ENCODE measurements at regions not wholly inside any gene's neighbourhood (a gene's known extent, or its start where the extent isn't known, plus 50 kb on each side); places are given as distances from the start of the nearest gene placed in this dataset.

DNA sequence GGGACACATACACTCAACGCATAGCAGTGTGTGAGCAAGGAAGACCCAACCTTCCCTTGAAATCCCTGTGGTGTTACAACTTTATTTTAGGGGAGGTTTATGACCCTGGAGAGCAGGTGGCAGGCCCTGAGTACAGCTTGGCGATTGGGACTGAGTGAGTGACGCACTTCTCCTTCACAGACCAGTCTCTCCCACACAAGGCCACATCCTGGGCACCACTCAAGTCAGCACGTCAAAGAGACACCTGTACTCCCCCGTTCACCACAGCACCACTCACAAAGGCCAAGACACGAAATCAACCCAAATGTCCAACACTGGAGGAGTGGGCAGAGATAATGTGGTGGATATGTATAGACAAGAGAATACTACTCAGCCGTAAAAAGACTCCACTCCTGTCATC is 57.0 kb upstream of the FRMD1 start:
- peaks cover 2% of the 10 kb centered on the region for H3K9me3 Mint-ChIP-seq (ENCODE audit: low read depth)
- TF ChIP-seq, protein P1, sequence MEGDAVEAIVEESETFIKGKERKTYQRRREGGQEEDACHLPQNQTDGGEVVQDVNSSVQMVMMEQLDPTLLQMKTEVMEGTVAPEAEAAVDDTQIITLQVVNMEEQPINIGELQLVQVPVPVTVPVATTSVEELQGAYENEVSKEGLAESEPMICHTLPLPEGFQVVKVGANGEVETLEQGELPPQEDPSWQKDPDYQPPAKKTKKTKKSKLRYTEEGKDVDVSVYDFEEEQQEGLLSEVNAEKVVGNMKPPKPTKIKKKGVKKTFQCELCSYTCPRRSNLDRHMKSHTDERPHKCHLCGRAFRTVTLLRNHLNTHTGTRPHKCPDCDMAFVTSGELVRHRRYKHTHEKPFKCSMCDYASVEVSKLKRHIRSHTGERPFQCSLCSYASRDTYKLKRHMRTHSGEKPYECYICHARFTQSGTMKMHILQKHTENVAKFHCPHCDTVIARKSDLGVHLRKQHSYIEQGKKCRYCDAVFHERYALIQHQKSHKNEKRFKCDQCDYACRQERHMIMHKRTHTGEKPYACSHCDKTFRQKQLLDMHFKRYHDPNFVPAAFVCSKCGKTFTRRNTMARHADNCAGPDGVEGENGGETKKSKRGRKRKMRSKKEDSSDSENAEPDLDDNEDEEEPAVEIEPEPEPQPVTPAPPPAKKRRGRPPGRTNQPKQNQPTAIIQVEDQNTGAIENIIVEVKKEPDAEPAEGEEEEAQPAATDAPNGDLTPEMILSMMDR (IDR thresholded peaks at IDR 0.05; ENCODE audit: unreplicated experiment), result no peak
- H3K4me3 Mint-ChIP-seq (ENCODE audit: low read depth), result no peak overlapping the region
- peaks cover 40% of the 10 kb centered on the region for H3K27me3 Mint-ChIP-seq
- DNase-seq (ENCODE audit: low spot score, unreplicated experiment), result peak; percentile 3
- H3K27ac Mint-ChIP-seq, result no peak overlapping the region
- peaks cover 32% of the 10 kb centered on the region for H3K4me1 Mint-ChIP-seq (ENCODE audit: low read depth)
- H3K36me3 Mint-ChIP-seq (ENCODE audit: insufficient read depth), result no peaks in the 10 kb centered on the region

GRCh38 chr6:168134560-168135201 is 55.7 kb upstream of the FRMD1 start:
- Mint-ChIP-seq H3K4me1 (ENCODE audit: low read depth) (peaks cover 39% of the 10 kb centered on the region), H3K9me3 (ENCODE audit: low read depth) (peaks cover 2% of the 10 kb centered on the region), H3K4me3 (ENCODE audit: low read depth) (no peak overlapping the region), H3K27ac (no peak overlapping the region), H3K27me3 (peaks cover 41% of the 10 kb centered on the region), H3K36me3 (ENCODE audit: insufficient read depth) (no peaks in the 10 kb centered on the region)
- peak; percentile 9 for DNase-seq (ENCODE audit: low spot score, unreplicated experiment)
- TF ChIP-seq, protein P1 (IDR thresholded peaks at IDR 0.05; ENCODE audit: unreplicated experiment), result no peak

GRCh38 chr6:168133687-168134559 is 54.9 kb upstream of the FRMD1 start:
- TF ChIP-seq, protein P1 (IDR thresholded peaks at IDR 0.05; ENCODE audit: unreplicated experiment), result no peak
- Mint-ChIP-seq H3K9me3 (ENCODE audit: low read depth) (peaks cover 2% of the 10 kb centered on the region), H3K4me1 (ENCODE audit: low read depth) (peaks cover 37% of the 10 kb centered on the region), H3K36me3 (ENCODE audit: insufficient read depth) (no peaks in the 10 kb centered on the region), H3K27ac (no peak overlapping the region), H3K4me3 (ENCODE audit: low read depth) (no peak overlapping the region), H3K27me3 (peaks cover 41% of the 10 kb centered on the region)
- peak; percentile 5 for DNase-seq (ENCODE audit: low spot score, unreplicated experiment)

- peaks cover 39% of the 10 kb centered on the region for H3K27me3 Mint-ChIP-seq
- DNase-seq (ENCODE audit: low spot score, unreplicated experiment), result peak; percentile 8
- TF ChIP-seq, protein P1 (IDR thresholded peaks at IDR 0.05; ENCODE audit: unreplicated experiment), result no peak
- no peaks in the 10 kb centered on the region for H3K36me3 Mint-ChIP-seq (ENCODE audit: insufficient read depth)
- H3K27ac Mint-ChIP-seq, result no peak overlapping the region
- peaks cover 34% of the 10 kb centered on the region for H3K4me1 Mint-ChIP-seq (ENCODE audit: low read depth)
- peaks cover 2% of the 10 kb centered on the region for H3K9me3 Mint-ChIP-seq (ENCODE audit: low read depth)
- no peak overlapping the region for H3K4me3 Mint-ChIP-seq (ENCODE audit: low read depth)
Observed at GRCh38 chr6:168133168-168133561, 54.2 kb upstream of the FRMD1 start.

DNA sequence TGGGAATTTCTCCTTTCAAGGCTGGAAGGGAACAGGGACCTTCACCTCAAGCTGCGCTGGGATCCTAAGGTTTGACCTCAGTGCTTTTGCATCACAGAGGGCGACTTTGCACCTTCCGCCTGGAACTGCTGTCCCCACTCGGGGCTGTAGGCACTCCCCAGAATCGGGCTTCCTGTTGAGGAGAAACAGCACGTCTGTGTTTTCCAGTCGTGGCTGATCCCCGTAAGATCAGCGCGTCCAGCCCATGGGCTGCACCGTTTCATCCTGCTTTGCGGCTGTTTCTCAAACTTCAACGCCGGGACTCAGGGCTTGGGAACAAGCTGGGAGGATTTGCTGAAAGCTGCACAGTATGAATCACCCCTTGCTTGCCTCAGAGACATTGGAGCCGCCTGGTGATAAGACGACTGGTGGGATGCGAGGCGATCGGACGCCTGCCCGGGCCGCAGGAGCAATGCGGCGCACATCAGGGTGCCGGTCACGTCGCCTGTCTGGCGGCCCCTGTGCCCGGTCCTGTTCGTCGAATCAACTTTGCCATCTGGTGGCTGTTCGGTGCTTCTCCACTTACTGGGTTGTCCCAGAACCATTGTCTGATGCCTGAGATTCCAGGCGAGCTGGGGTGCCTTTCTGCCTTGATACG is 53.6 kb upstream of the FRMD1 start:
- peaks cover 29% of the 10 kb centered on the region for H3K4me1 Mint-ChIP-seq (ENCODE audit: low read depth)

More for the DNA sequence above, 53.6 kb upstream of the FRMD1 start:
- TF ChIP-seq, protein P1 (IDR thresholded peaks at IDR 0.05; ENCODE audit: unreplicated experiment), result peak; percentile 55
- Mint-ChIP-seq H3K4me3 (ENCODE audit: low read depth) (no peak overlapping the region), H3K27me3 (peaks cover 38% of the 10 kb centered on the region), H3K27ac (no peak overlapping the region), H3K36me3 (ENCODE audit: insufficient read depth) (no peaks in the 10 kb centered on the region), H3K9me3 (ENCODE audit: low read depth) (peaks cover 2% of the 10 kb centered on the region)
- DNase-seq (ENCODE audit: low spot score, unreplicated experiment), result peak; percentile 11
